HG02840 (cell line): ENCODE measurements at regions not wholly inside any gene's neighbourhood (a gene's known extent, or its start where the extent isn't known, plus 50 kb on each side); places are given as distances from the start of the nearest gene placed in this dataset.

Experiments
- ATAC-seq: cut with Tn5 transposase; IDR thresholded peaks from one replicate; pipeline ENCODE4 v1.9.1; 2021; ENCODE audit warnings: mild to moderate bottlenecking, moderate library complexity, moderate number of reproducible peaks; ENCODE audit not compliant: unreplicated experiment, low FRiP score

GRCh38 chrX:39450234-39450977 lies 647.4 kb downstream of the BCOR start:
- ATAC-seq = no peak

- ATAC-seq = no peak
These were observed 646.7 kb downstream of the BCOR start for GRCh38 chrX:39451046-39451445.

- no peak for ATAC-seq
These were observed 645.4 kb downstream of the BCOR start for GRCh38 chrX:39452401-39452800.

- ATAC-seq = no peak
These were observed 643.7 kb downstream of the BCOR start for GRCh38 chrX:39453889-39454621.

GRCh38 chrX:39456894-39457604 lies 640.7 kb downstream of the BCOR start:
- ATAC-seq = no peak

GRCh38 chrX:39458779-39459178 lies 639.0 kb downstream of the BCOR start:
- no peak for ATAC-seq

GRCh38 chrX:39459204-39459603 lies 638.6 kb downstream of the BCOR start:
- no peak for ATAC-seq

GRCh38 chrX:39459952-39460351 lies 637.8 kb downstream of the BCOR start:
- ATAC-seq = no peak

GRCh38 chrX:39460499-39460898 lies 637.3 kb downstream of the BCOR start:
- ATAC-seq = no peak

- no peak for ATAC-seq
These were observed 634.9 kb downstream of the BCOR start for GRCh38 chrX:39462835-39463234.

GRCh38 chrX:39464253-39464652 lies 633.5 kb downstream of the BCOR start:
- ATAC-seq = no peak

GRCh38 chrX:39465467-39465866 lies 632.3 kb downstream of the BCOR start:
- no peak for ATAC-seq

- ATAC-seq = no peak
These were observed 631.9 kb downstream of the BCOR start for GRCh38 chrX:39465906-39466305.

GRCh38 chrX:39469126-39469525 lies 628.6 kb downstream of the BCOR start:
- ATAC-seq = no peak

GRCh38 chrX:39470588-39471407 lies 627.0 kb downstream of the BCOR start:
- no peak for ATAC-seq

GRCh38 chrX:39472161-39472560 lies 625.6 kb downstream of the BCOR start:
- ATAC-seq = no peak

GRCh38 chrX:39473812-39474211 lies 623.9 kb downstream of the BCOR start:
- no peak for ATAC-seq

- ATAC-seq = no peak
These were observed 622.4 kb downstream of the BCOR start for GRCh38 chrX:39475372-39475771.

GRCh38 chrX:39476604-39477021 lies 621.1 kb downstream of the BCOR start:
- ATAC-seq = no peak

- no peak for ATAC-seq
These were observed 620.6 kb downstream of the BCOR start for GRCh38 chrX:39477031-39477761.
